Stimulated activated CD8-positive, alpha-beta memory T cell treated with anti-CD3 and anti-CD28 coated beads, Interleukin-2, amount 100 ng/mL, for 1 hour (primary cell): ENCODE measurements at regions not wholly inside any gene's neighbourhood (a gene's known extent, or its start where the extent isn't known, plus 50 kb on each side); places are given as distances from the start of the nearest gene placed in this dataset.
"Not testable (repeated sequence)": the region's sequence is repeated elsewhere in the genome, so short reads cannot be mapped to it uniquely, and the experiment has no call there.

ENCODE experiments used
- DNase-seq, 2 donors: peaks; one replicate each; pipeline ENCODE4 v3.0.0-alpha.2; 2020; ENCODE audit warnings: low read depth in 2 of 2

- DNase-seq = no peak
Measured at GRCh38 chr1:194445244-194445643, 1258.8 kb upstream of the B3GALT2 start.

DNA sequence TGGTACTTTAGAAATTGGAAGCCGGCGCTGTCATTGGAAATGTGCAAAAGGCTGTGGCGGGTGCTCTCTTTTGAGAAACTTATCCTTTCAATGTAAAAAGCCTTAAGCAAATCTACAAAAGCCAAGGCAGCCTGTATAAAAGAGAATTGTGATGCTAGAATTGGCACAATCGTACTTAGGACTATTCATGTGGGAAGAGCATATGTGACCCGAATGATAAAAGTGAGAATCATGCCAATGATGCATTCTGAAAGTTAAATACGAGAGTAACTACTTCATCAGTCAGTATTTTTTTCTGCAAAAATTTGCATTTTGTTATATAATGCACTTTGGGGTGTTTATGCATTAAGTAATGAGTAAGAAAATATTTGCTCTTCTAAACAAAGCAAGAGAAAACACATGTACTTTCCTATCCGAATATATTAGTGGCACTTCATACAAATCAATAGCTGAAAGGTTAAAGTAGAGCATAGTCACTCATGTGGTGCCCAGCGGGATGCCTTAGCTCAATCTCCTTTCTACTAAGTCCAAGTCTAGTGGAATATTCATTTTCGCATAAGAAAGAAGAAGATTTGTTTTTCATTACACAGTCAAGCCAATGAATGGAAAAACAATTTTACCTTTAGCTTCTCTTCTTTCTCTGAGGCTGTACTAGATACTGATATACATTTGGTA, 1256.6 kb upstream of the B3GALT2 start:
- no peak for DNase-seq

- no peak for DNase-seq
Measured at GRCh38 chr1:194437135-194437534, 1250.7 kb upstream of the B3GALT2 start.

DNA sequence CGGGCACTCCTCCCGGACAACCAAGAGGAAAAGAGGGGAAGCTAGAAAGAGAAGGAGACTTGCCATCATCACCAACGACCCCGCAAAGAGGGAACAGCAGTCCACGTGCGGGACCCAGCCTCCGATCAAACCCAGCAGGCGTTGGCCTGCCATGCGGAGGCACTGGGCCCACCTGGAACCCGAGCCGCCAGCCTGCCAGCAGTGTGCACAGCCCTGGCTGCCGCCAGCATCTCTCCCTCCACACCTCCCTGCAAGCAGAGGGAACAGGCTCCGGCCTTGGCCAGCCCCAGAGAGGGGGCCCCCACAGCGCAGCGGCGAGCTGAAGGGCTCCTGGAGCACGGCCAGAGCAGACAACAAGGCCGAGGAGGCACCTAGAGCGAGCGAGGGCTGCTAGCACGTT, 1244.7 kb upstream of the B3GALT2 start:
- no peak for DNase-seq

- DNase-seq = no peak
Measured at GRCh38 chr1:194420706-194421105, 1234.3 kb upstream of the B3GALT2 start.

- no peak for DNase-seq
Measured at GRCh38 chr1:194419721-194420120, 1233.3 kb upstream of the B3GALT2 start.

- no peak for DNase-seq
Measured at GRCh38 chr1:194410756-194411155, 1224.3 kb upstream of the B3GALT2 start.

DNA sequence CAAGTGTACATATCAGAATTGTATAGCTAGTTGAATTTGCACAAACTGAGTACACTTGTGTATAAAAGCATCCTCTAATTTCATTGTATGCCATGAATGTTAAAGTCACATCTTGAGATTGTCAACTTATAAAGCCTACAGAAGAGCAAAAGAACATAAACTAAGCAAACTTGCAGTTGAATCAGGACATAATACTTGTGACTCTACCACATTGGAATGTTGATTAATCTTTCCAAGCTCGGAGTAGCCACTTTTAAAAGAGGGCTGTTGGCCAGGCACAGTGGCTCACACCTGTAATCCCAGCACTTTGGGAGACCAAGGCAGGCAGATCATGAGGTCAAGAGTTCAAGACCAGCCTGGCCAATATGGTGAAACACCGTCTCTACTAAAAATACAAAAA, 1220.8 kb upstream of the B3GALT2 start:
- not testable (repeated sequence) for DNase-seq

DNA sequence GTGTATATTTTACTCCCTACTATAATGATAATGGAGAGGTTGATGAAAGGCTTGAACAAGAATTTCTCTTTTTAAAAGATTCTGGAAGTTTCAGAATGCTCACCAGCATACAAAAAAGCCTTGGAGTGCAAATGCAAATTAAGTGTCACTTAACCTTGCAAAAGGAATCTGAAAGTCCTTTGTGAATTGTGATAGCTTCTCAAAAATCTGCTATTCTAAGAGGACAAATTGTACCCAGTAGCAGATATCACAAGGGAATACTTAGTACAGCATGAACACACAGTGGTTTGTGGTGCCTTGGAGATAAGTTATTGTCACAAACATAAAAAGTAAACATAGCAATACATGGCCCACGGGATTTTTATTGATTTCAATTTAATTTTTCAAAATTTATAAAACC, 1208.3 kb upstream of the B3GALT2 start:
- no peak for DNase-seq

DNA sequence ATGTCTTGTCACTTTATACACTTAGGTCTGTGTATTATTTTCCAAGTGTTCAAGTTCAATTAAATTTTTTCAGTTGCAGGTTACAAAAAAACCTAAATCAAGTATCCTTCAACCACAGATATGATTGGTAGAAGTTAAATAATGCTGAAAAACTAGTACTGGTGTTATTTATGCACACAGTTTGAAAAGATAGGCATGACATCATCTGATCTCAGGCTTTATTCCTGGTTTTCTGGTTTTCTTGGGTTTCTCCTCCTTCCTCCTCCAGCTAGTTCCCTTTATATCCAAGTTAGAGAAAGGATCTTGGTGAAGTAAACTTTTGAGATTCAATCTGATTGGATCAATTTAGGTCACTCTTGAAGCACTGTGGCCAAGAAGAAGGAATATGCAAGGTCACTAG, 1201.1 kb upstream of the B3GALT2 start:
- no peak for DNase-seq

DNA sequence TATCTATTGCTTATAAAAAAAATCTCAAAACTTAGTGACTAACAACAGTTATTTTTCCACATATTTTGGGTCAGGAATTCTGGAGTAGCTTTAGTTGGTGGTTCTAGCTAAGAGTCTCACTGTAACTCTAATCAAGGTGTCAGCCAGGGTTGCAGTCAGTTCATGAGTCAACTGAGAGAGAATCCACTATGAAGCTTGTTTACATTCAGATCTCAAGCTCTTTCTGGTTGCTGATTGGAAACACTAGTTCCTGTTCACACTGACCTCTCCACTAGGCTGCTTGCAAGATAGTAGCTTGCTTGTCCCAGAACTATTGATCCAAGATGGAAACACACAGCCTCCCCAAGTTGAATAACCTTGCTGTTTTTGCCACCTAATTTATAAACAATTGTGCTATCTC, 1192.1 kb upstream of the B3GALT2 start:
- no peak for DNase-seq

DNA sequence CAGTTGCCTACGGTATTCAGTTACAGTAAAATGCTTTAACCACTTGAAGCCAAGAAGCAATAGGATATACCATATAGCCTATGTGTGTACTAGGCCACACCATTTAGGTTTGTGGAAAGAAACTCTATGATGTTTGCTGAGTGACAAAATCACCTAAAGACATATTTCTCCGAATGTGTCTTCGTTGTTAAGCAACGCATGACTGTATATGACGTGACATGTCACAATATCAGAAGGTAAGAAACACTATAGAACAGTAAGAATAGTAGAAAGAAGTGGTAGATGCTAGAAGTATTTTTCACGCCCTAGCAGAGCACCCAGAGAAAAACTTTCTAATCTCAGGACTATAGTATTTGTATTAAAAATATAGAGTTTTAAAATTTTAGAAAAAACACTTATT, 1188.2 kb upstream of the B3GALT2 start:
- DNase-seq = no peak

- DNase-seq = no peak
Measured at GRCh38 chr1:194372266-194372665, 1185.9 kb upstream of the B3GALT2 start.

- no peak for DNase-seq
Measured at GRCh38 chr1:194369622-194370021, 1183.2 kb upstream of the B3GALT2 start.

GRCh38 chr1:194369060-194369459, 1182.6 kb upstream of the B3GALT2 start:
- no peak for DNase-seq

DNA sequence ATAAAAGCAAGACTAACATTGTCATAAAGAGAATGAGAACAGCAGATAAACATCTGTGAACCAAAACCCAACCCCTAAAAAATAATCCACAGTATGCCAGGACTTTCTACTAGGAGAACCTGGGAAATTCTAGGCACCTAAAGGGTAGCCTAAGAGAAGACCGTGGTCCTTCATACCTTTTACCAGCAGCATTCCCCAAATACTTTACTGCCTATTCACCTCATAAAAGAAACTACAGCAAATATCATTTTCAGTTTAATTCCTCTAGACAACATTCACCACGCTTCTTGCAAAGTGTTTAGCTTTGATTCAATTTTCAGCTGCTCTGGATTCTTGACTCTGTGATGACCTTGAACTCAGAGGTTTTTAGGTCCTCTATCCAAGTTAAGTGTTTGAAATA, 1180.7 kb upstream of the B3GALT2 start:
- DNase-seq = no peak

GRCh38 chr1:194366705-194367104, 1180.3 kb upstream of the B3GALT2 start:
- no peak for DNase-seq

DNA sequence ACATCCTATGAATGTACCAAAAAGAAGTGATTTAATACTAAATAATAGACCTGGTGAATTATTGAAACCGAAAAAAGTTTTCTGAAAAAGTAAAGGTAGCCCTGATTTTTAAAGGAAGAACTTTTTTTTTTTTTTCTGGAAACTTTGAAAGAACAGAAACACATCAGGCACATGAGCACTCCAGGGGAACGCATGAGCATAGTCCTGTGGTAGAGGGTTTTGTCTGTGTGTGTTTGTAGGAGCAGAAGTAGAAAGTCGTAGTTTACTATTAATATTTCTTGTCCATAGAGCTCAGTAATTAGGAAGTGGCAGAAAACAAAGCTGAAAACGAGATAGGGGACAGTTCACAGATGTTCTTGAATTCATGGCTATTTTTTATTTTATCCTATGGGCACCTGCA, 1175.9 kb upstream of the B3GALT2 start:
- DNase-seq = no peak

DNA sequence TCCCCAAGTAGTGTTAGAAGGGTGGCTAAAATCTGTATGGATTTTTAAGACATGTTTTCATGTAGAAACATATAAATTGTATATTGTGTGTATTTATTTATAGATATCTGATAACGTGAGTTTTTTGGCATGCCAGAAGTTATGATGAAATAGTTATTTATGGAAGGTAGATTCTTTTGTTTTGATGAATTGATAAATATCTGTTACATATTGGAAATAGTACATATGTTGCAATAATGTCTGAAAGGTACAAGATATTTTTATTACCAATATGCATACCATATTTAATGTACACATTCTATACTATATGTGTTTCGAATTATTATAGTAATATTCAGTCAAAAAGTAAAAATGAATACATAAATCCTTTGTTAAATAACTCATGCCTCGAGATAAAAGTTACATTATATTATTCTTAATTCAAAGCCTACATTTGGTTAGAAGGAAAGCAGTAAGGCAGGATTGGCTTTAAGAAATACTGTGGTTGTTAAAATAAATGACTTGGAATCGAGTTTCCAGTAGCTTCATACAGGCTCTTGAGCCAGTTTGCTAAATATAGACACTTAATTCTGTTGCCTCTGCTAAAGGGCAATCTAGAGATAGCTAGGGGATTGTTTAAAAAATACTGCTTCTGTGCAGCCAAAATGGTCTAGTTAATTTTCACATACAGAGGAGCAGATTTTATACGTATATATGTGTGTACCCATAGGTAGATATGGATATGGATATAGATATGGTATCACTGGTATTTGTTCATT, 1175.1 kb upstream of the B3GALT2 start:
- no peak for DNase-seq

GRCh38 chr1:194358208-194358581, 1171.8 kb upstream of the B3GALT2 start:
- no peak for DNase-seq

- DNase-seq = not testable (repeated sequence)
Measured at GRCh38 chr1:194357573-194358207, 1171.3 kb upstream of the B3GALT2 start.

GRCh38 chr1:194355488-194356106, 1169.2 kb upstream of the B3GALT2 start:
- no peak for DNase-seq

DNA sequence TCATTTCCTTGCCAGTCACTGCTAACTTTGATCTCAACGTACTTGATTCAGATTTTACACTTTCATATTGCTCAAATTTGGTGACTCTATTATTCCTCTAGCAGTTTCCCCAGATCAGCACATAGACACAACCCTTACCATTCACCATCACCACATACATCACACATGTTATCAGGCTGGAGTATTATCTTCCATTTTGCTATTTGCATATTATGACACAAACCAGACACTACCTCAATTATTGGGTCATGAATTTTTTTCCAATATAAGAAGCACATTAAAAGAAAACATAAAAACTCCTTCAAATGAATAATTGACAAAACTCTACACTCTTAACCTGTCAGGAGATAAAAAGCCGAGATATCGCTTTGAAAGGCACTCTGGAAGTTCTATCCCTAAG, 1166.7 kb upstream of the B3GALT2 start:
- no peak for DNase-seq
